ENCODE measurements at regions not wholly inside any gene's neighbourhood (a gene's known extent, or its start where the extent isn't known, plus 50 kb on each side); places are given as distances from the start of the nearest gene placed in this dataset.

GRCh38 chr1:90317628-90318027 lies 322.7 kb downstream of the ZNF326 start:
- no peaks in the 10 kb centered on the region for H3K9me3 ChIP-seq (ENCODE audit: control insufficient read depth, insufficient read depth, low read length)
- WGBS (ENCODE audit: insufficient coverage): no CpG with 5 or more reads among the region's 4 CpGs
- H3K27me3 ChIP-seq (ENCODE audit: control insufficient read depth, insufficient read depth, low read length): no peaks in the 10 kb centered on the region
- no peaks in the 10 kb centered on the region for H3K36me3 ChIP-seq (ENCODE audit: control insufficient read depth, insufficient read depth, low read length)
- no peak overlapping the region for H3K4me3 ChIP-seq (ENCODE audit: low read depth, low read length)
- no peak overlapping the region for H3K27ac ChIP-seq (ENCODE audit: low read depth, low read length)
- no peak for DNase-seq (ENCODE audit: low read depth in 4 of 6, low spot score in 6 of 6)
- H3K4me1 ChIP-seq (ENCODE audit: control insufficient read depth, insufficient read depth, low read length): no peaks in the 10 kb centered on the region

GRCh38 chr1:90314533-90314932 lies 319.6 kb downstream of the ZNF326 start:
- Histone ChIP-seq H3K4me3 (ENCODE audit: low read depth, low read length) (no peak overlapping the region), H3K27me3 (ENCODE audit: control insufficient read depth, insufficient read depth, low read length) (no peaks in the 10 kb centered on the region), H3K4me1 (ENCODE audit: control insufficient read depth, insufficient read depth, low read length) (no peaks in the 10 kb centered on the region), H3K9me3 (ENCODE audit: control insufficient read depth, insufficient read depth, low read length) (no peaks in the 10 kb centered on the region), H3K36me3 (ENCODE audit: control insufficient read depth, insufficient read depth, low read length) (no peaks in the 10 kb centered on the region), H3K27ac (ENCODE audit: low read depth, low read length) (no peak overlapping the region)
- whole genome bisulfite sequencing (ENCODE audit: insufficient coverage): 92% methylated on average over 6 of the region's 7 CpGs
- no peak for DNase-seq (ENCODE audit: low read depth in 4 of 6, low spot score in 6 of 6)

DNA sequence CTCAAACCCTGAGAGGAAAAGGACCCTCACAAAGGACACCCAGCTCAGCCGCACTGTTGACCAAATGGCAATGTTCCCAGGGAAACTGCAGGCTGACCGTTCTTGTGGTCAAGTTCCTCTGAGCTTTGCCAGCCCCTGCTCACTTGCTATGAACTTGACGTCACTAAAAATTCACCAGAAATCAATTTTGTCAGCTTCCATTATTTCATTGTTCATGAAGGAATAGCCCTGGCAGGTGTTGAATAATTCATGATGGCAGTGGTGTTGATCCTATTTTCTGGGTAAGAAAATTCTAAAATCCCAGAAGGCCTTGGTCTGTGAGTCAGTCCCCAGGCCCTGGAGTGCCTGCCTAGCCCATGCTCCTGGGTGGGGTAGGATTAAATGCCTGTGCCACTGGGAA lies 318.9 kb downstream of the ZNF326 start:
- H3K36me3 ChIP-seq (ENCODE audit: control insufficient read depth, insufficient read depth, low read length): no peaks in the 10 kb centered on the region
- H3K27me3 ChIP-seq (ENCODE audit: control insufficient read depth, insufficient read depth, low read length): no peaks in the 10 kb centered on the region
- H3K4me3 ChIP-seq (ENCODE audit: low read depth, low read length): no peak overlapping the region
- 28% methylated on average over 2 of the region's 3 CpGs for WGBS (ENCODE audit: insufficient coverage)
- no peaks in the 10 kb centered on the region for H3K9me3 ChIP-seq (ENCODE audit: control insufficient read depth, insufficient read depth, low read length)
- H3K4me1 ChIP-seq (ENCODE audit: control insufficient read depth, insufficient read depth, low read length): no peaks in the 10 kb centered on the region
- DNase-seq (ENCODE audit: low read depth in 4 of 6, low spot score in 6 of 6): no peak
- H3K27ac ChIP-seq (ENCODE audit: low read depth, low read length): no peak overlapping the region

DNA sequence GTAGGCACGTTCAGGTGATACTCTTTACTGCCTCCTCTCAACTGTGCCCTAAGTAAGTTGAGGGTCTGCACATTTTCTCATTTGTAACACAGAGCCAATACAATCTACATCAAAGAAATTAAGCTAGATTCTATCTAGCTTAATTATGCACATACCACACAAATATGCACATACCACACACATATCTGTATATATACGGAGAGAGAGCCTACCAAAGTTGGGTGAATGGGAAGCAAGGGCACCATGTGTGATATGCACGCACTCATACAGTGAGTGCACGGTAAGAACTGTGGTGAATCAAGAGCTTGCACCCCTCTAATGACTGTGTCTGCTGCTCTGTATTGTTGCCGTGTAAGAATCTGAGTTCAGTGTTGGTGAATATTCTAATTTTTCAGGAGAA lies 314.9 kb downstream of the ZNF326 start:
- no peaks in the 10 kb centered on the region for H3K36me3 ChIP-seq (ENCODE audit: control insufficient read depth, insufficient read depth, low read length)
- H3K9me3 ChIP-seq (ENCODE audit: control insufficient read depth, insufficient read depth, low read length): no peaks in the 10 kb centered on the region
- no peak for DNase-seq (ENCODE audit: low read depth in 4 of 6, low spot score in 6 of 6)
- no peak overlapping the region for H3K27ac ChIP-seq (ENCODE audit: low read depth, low read length)
- no peak overlapping the region for H3K4me3 ChIP-seq (ENCODE audit: low read depth, low read length)
- no peaks in the 10 kb centered on the region for H3K4me1 ChIP-seq (ENCODE audit: control insufficient read depth, insufficient read depth, low read length)
- WGBS (ENCODE audit: insufficient coverage): 85% methylated on average over 3 of the region's 5 CpGs
- H3K27me3 ChIP-seq (ENCODE audit: control insufficient read depth, insufficient read depth, low read length): no peaks in the 10 kb centered on the region

- Histone ChIP-seq H3K4me1 (ENCODE audit: control insufficient read depth, insufficient read depth, low read length) (no peaks in the 10 kb centered on the region), H3K27me3 (ENCODE audit: control insufficient read depth, insufficient read depth, low read length) (no peaks in the 10 kb centered on the region), H3K27ac (ENCODE audit: low read depth, low read length) (no peak overlapping the region), H3K9me3 (ENCODE audit: control insufficient read depth, insufficient read depth, low read length) (no peaks in the 10 kb centered on the region), H3K36me3 (ENCODE audit: control insufficient read depth, insufficient read depth, low read length) (no peaks in the 10 kb centered on the region), H3K4me3 (ENCODE audit: low read depth, low read length) (no peak overlapping the region)
- 83% methylated on average over 1 of the region's 1 CpG for WGBS (ENCODE audit: insufficient coverage)
- DNase-seq (ENCODE audit: low read depth in 4 of 6, low spot score in 6 of 6): peak in 1 of 6 donors; percentile 40
Measured at GRCh38 chr1:90308421-90308820, 313.5 kb downstream of the ZNF326 start.

DNA sequence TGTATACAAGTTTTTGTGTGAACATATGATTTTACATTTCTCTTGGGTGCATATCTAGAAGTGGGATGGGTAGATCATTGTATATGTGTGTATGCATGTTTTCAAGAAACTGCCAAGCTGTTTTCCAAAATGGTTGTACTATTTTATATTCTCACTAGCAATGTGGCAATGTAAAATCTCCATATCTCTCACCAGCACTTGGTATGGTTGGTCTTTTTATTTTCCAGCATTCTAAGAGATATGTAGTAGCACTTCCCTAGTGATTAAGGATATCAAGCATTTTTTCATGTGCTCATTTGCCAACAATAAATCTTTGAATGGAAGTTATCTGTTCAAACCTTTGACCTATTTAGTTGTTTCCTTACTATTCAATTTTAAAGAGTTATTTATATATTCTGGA lies 310.7 kb downstream of the ZNF326 start:
- Histone ChIP-seq H3K9me3 (ENCODE audit: control insufficient read depth, insufficient read depth, low read length) (no peaks in the 10 kb centered on the region), H3K27me3 (ENCODE audit: control insufficient read depth, insufficient read depth, low read length) (no peaks in the 10 kb centered on the region), H3K36me3 (ENCODE audit: control insufficient read depth, insufficient read depth, low read length) (no peaks in the 10 kb centered on the region), H3K4me3 (ENCODE audit: low read depth, low read length) (no peak overlapping the region), H3K4me1 (ENCODE audit: control insufficient read depth, insufficient read depth, low read length) (no peaks in the 10 kb centered on the region), H3K27ac (ENCODE audit: low read depth, low read length) (no peak overlapping the region)
- DNase-seq (ENCODE audit: low read depth in 4 of 6, low spot score in 6 of 6): no peak

GRCh38 chr1:90296327-90296726 lies 301.4 kb downstream of the ZNF326 start:
- WGBS (ENCODE audit: insufficient coverage): 93% methylated on average over 3 of the region's 5 CpGs
- Histone ChIP-seq H3K27ac (ENCODE audit: low read depth, low read length) (no peak overlapping the region), H3K4me3 (ENCODE audit: low read depth, low read length) (no peak overlapping the region), H3K36me3 (ENCODE audit: control insufficient read depth, insufficient read depth, low read length) (no peaks in the 10 kb centered on the region), H3K9me3 (ENCODE audit: control insufficient read depth, insufficient read depth, low read length) (no peaks in the 10 kb centered on the region), H3K27me3 (ENCODE audit: control insufficient read depth, insufficient read depth, low read length) (no peaks in the 10 kb centered on the region), H3K4me1 (ENCODE audit: control insufficient read depth, insufficient read depth, low read length) (no peaks in the 10 kb centered on the region)
- no peak for DNase-seq (ENCODE audit: low read depth in 4 of 6, low spot score in 6 of 6)

- no peak overlapping the region for H3K27ac ChIP-seq (ENCODE audit: low read depth, low read length)
- no peaks in the 10 kb centered on the region for H3K4me1 ChIP-seq (ENCODE audit: control insufficient read depth, insufficient read depth, low read length)
- no peak overlapping the region for H3K4me3 ChIP-seq (ENCODE audit: low read depth, low read length)
- H3K27me3 ChIP-seq (ENCODE audit: control insufficient read depth, insufficient read depth, low read length): no peaks in the 10 kb centered on the region
- no peak for DNase-seq (ENCODE audit: low read depth in 4 of 6, low spot score in 6 of 6)
- no peaks in the 10 kb centered on the region for H3K36me3 ChIP-seq (ENCODE audit: control insufficient read depth, insufficient read depth, low read length)
- WGBS (ENCODE audit: insufficient coverage): no CpG with 5 or more reads among the region's 2 CpGs
- no peaks in the 10 kb centered on the region for H3K9me3 ChIP-seq (ENCODE audit: control insufficient read depth, insufficient read depth, low read length)
Measured at GRCh38 chr1:90295534-90295933, 300.6 kb downstream of the ZNF326 start.

- Histone ChIP-seq H3K4me1 (ENCODE audit: control insufficient read depth, insufficient read depth, low read length) (no peaks in the 10 kb centered on the region), H3K27ac (ENCODE audit: low read depth, low read length) (no peak overlapping the region), H3K36me3 (ENCODE audit: control insufficient read depth, insufficient read depth, low read length) (no peaks in the 10 kb centered on the region), H3K4me3 (ENCODE audit: low read depth, low read length) (no peak overlapping the region), H3K9me3 (ENCODE audit: control insufficient read depth, insufficient read depth, low read length) (no peaks in the 10 kb centered on the region), H3K27me3 (ENCODE audit: control insufficient read depth, insufficient read depth, low read length) (no peaks in the 10 kb centered on the region)
- DNase-seq (ENCODE audit: low read depth in 4 of 6, low spot score in 6 of 6): peak in 1 of 6 donors; percentile 43
- no CpG with 5 or more reads among the region's 3 CpGs for WGBS (ENCODE audit: insufficient coverage)
Measured at GRCh38 chr1:90291431-90292216, 296.7 kb downstream of the ZNF326 start.

DNA sequence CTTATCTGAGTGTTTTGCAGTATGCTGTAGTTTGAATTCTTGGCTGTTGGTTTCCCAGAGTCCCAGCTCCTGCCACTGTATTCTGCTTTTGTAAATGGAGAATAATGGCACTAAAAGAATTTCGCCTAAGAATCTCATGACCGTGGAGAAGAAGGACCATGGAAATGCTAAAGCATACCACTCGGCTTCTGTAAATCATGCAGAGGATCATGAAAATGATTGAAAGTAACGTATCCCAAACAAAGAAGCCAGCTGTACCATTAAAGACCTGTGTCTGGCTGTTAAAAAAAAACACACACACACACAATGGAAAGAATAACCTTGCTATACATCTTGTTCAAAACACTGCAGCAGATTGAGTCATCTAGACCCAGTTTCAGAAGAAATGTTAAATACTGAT lies 287.9 kb downstream of the ZNF326 start:
- DNase-seq (ENCODE audit: low read depth in 4 of 6, low spot score in 6 of 6): no peak
- no peaks in the 10 kb centered on the region for H3K36me3 ChIP-seq (ENCODE audit: control insufficient read depth, insufficient read depth, low read length)
- H3K4me1 ChIP-seq (ENCODE audit: control insufficient read depth, insufficient read depth, low read length): no peaks in the 10 kb centered on the region
- H3K27me3 ChIP-seq (ENCODE audit: control insufficient read depth, insufficient read depth, low read length): no peaks in the 10 kb centered on the region
- no peak overlapping the region for H3K4me3 ChIP-seq (ENCODE audit: low read depth, low read length)
- 57% methylated on average over 3 of the region's 4 CpGs for WGBS (ENCODE audit: insufficient coverage)
- no peaks in the 10 kb centered on the region for H3K9me3 ChIP-seq (ENCODE audit: control insufficient read depth, insufficient read depth, low read length)
- no peak overlapping the region for H3K27ac ChIP-seq (ENCODE audit: low read depth, low read length)
